Neuronal stem cell (in vitro differentiated cells): ENCODE measurements at regions not wholly inside any gene's neighbourhood (a gene's known extent, or its start where the extent isn't known, plus 50 kb on each side); places are given as distances from the start of the nearest gene placed in this dataset.

Source experiments
- DNase-seq: peaks from one replicate; pipeline ENCODE4 v3.0.0-alpha.2; 2013; ENCODE audit warnings: low spot score
- H2AFZ ChIP-seq: one replicate; pipeline ENCODE4 v1.6.1; 2013; ENCODE audit warnings: mild to moderate bottlenecking, low read length, inconsistent platforms
- H2AK5ac ChIP-seq: 2 replicates; pipeline ENCODE4 v1.6.1; 2013; ENCODE audit warnings: low read depth, mild to moderate bottlenecking, inconsistent platforms, low read length, moderate library complexity, mixed read lengths
- H2BK120ac ChIP-seq: 2 replicates; pipeline ENCODE4 v1.6.1; 2013; ENCODE audit warnings: low read depth, mild to moderate bottlenecking, inconsistent platforms, low read length, moderate library complexity, mixed read lengths
- H2BK12ac ChIP-seq: one replicate; pipeline ENCODE4 v1.6.1; 2013; ENCODE audit warnings: low read length, inconsistent platforms
- H2BK15ac ChIP-seq: 2 replicates; pipeline ENCODE4 v1.6.1; 2013; ENCODE audit warnings: mild to moderate bottlenecking, low read length, inconsistent platforms, mixed read lengths
- H2BK5ac ChIP-seq: one replicate; pipeline ENCODE4 v1.6.1; 2013; ENCODE audit warnings: inconsistent platforms, mild to moderate bottlenecking, low read length, moderate library complexity
- H3K14ac ChIP-seq: one replicate; pipeline ENCODE4 v1.6.1; 2013; ENCODE audit warnings: low read length, inconsistent platforms
- H3K18ac ChIP-seq: 2 replicates; pipeline ENCODE4 v1.6.1; 2013; ENCODE audit warnings: low read length, inconsistent platforms
- H3K23ac ChIP-seq: 2 replicates; pipeline ENCODE4 v1.6.1; 2013; ENCODE audit warnings: low read depth, mild to moderate bottlenecking, mixed read lengths, low read length, inconsistent platforms; ENCODE audit not compliant: poor library complexity
- H3K27ac ChIP-seq: replicated peaks from 3 replicates; pipeline ENCODE4 v1.5.1; 2013; ENCODE audit warnings: low read length, inconsistent platforms
- H3K27me3 ChIP-seq, 3 experiments: 2 replicates each; pipeline ENCODE4 v1.6.1; 2013; ENCODE audit warnings: low read length in 3 of 3, mild to moderate bottlenecking in 2 of 3, inconsistent platforms in 1 of 3, low read depth in 1 of 3, mixed read lengths in 1 of 3, moderate library complexity in 1 of 3; ENCODE audit not compliant: control insufficient read depth in 3 of 3, insufficient read depth in 3 of 3
- H3K36me3 ChIP-seq, 2 donors: replicated peaks in 1 of 2; 2 replicates each; pipeline ENCODE4 v1.6.1; 2013; ENCODE audit warnings: low read length in 2 of 2; ENCODE audit not compliant: control insufficient read depth in 2 of 2, insufficient read depth in 2 of 2
- H3K4ac ChIP-seq: 2 replicates; pipeline ENCODE4 v1.6.1; 2013; ENCODE audit warnings: inconsistent platforms, mild to moderate bottlenecking, low read length, moderate library complexity
- H3K4me1 ChIP-seq, 2 donors: 1 replicate in 1 of 2; 2 replicates in 1 of 2; pipeline ENCODE4 v1.6.1; 2013; ENCODE audit warnings: low read length in 2 of 2, low read depth in 1 of 2; ENCODE audit not compliant: control insufficient read depth in 2 of 2, insufficient read depth in 1 of 2
- H3K4me2 ChIP-seq: one replicate; pipeline ENCODE4 v1.6.1; 2013; ENCODE audit warnings: mild to moderate bottlenecking, low read length, inconsistent platforms; ENCODE audit not compliant: insufficient read depth, poor library complexity, severe bottlenecking
- H3K4me3 ChIP-seq, 2 donors: 2 replicates each; pipeline ENCODE4 v1.5.1; 2013; ENCODE audit warnings: low read length in 2 of 2, mild to moderate bottlenecking in 2 of 2, inconsistent platforms in 1 of 2, moderate library complexity in 1 of 2
- H3K79me1 ChIP-seq: one replicate; pipeline ENCODE4 v1.6.1; 2013; ENCODE audit warnings: low read depth, mild to moderate bottlenecking, inconsistent platforms, low read length, moderate library complexity
- H3K9ac ChIP-seq: one replicate; pipeline ENCODE4 v1.6.1; 2013; ENCODE audit warnings: mild to moderate bottlenecking, low read depth, low read length, inconsistent platforms; ENCODE audit not compliant: poor library complexity
- H3K9me3 ChIP-seq, 2 donors: replicated peaks in 1 of 2; 2 replicates each; pipeline versions ENCODE3 to v1.6.1; 2013; ENCODE audit warnings: low read length in 2 of 2, mild to moderate bottlenecking in 2 of 2, inconsistent platforms in 1 of 2, low read depth in 1 of 2, mixed read lengths in 1 of 2, moderate library complexity in 1 of 2; ENCODE audit not compliant: control insufficient read depth in 2 of 2, insufficient read depth in 1 of 2
- H4K8ac ChIP-seq: one replicate; pipeline ENCODE4 v1.6.1; 2013; ENCODE audit warnings: low read depth, mild to moderate bottlenecking, inconsistent platforms, low read length, moderate library complexity
- H4K91ac ChIP-seq: one replicate; pipeline ENCODE4 v1.6.1; 2013; ENCODE audit warnings: low read length, low read depth, mild to moderate bottlenecking, inconsistent platforms; ENCODE audit not compliant: poor library complexity
- WGBS, 2 donors: extraction: QIAGEN DNeasy Blood & Tissue Kit; methylation state at CpG; one replicate each; pipeline ENCODE4 v1.1.7; 2013; ENCODE audit warnings: missing lambda C conversion rate in 2 of 2, mixed read lengths in 1 of 2; ENCODE audit not compliant: insufficient read length in 2 of 2, insufficient replicate concordance in 1 of 2; ENCODE audit errors: extremely low coverage in 2 of 2; 5-methylcytosine and 5-hydroxymethylcytosine counted together

- H2BK120ac ChIP-seq, result no peak overlapping the region
- H3K4me3 ChIP-seq, result peak overlapping the region in 1 of 2 donors; percentile 30
- no peak overlapping the region for H2AK5ac ChIP-seq
- H3K14ac ChIP-seq, result no peak overlapping the region
- H3K9ac ChIP-seq, result no peak overlapping the region
- H2BK15ac ChIP-seq, result no peak overlapping the region
- H4K8ac ChIP-seq, result no peak overlapping the region
- no peak overlapping the region for H2BK12ac ChIP-seq
- H3K4me1 ChIP-seq, result no peaks in the 10 kb centered on the region
- no peak for DNase-seq
- no peak overlapping the region for H3K4me2 ChIP-seq
- H2BK5ac ChIP-seq, result no peak overlapping the region
- H3K36me3 ChIP-seq, result no peaks in the 10 kb centered on the region
- no CpG with 5 or more reads among the region's 4 CpGs for WGBS, 2 donors
- H3K4ac ChIP-seq, result no peak overlapping the region
- H3K27ac ChIP-seq, result no peak overlapping the region
- peaks cover 5 to 19% of the 10 kb centered on the region in 2 donors for H3K9me3 ChIP-seq
- H2AFZ ChIP-seq, result no peak overlapping the region
- H3K79me1 ChIP-seq, result no peaks in the 10 kb centered on the region
- no peak overlapping the region for H3K23ac ChIP-seq
- H4K91ac ChIP-seq, result no peak overlapping the region
- no peak overlapping the region for H3K18ac ChIP-seq
- no peaks in the 10 kb centered on the region for H3K27me3 ChIP-seq
Measured at GRCh38 chr1:68615312-68615711, 118.4 kb upstream of the DEPDC1 start.

- Histone ChIP-seq H2AK5ac (no peak overlapping the region), H2BK12ac (no peak overlapping the region), H2BK15ac (no peak overlapping the region), H2AFZ (no peak overlapping the region), H4K91ac (no peak overlapping the region), H3K9me3 (peaks cover 10 to 21% of the 10 kb centered on the region in 2 donors), H3K36me3 (no peaks in the 10 kb centered on the region), H3K79me1 (no peaks in the 10 kb centered on the region), H3K27me3 (no peaks in the 10 kb centered on the region), H3K4me2 (no peak overlapping the region), H2BK5ac (no peak overlapping the region), H3K4ac (no peak overlapping the region), H3K23ac (no peak overlapping the region), H4K8ac (no peak overlapping the region), H3K18ac (no peak overlapping the region), H3K9ac (no peak overlapping the region), H3K4me3 (no peak overlapping the region), H2BK120ac (no peak overlapping the region), H3K14ac (no peak overlapping the region), H3K4me1 (no peaks in the 10 kb centered on the region), H3K27ac (no peak overlapping the region)
- no peak for DNase-seq
- WGBS, 2 donors, result no CpG with 5 or more reads among the region's 1 CpG
Measured at GRCh38 chr1:68617942-68618341, 121.1 kb upstream of the DEPDC1 start.

- Histone ChIP-seq H3K4me3 (no peak overlapping the region), H2BK12ac (no peak overlapping the region), H3K27ac (no peak overlapping the region), H2AK5ac (no peak overlapping the region), H3K18ac (no peak overlapping the region), H3K23ac (no peak overlapping the region), H3K4ac (no peak overlapping the region), H3K14ac (no peak overlapping the region), H3K79me1 (no peaks in the 10 kb centered on the region), H2BK120ac (no peak overlapping the region), H4K8ac (no peak overlapping the region), H4K91ac (no peak overlapping the region), H3K9me3 (peaks cover 10 to 21% of the 10 kb centered on the region in 2 donors), H3K4me1 (peaks cover 2 to 11% of the 10 kb centered on the region in 2 donors), H3K4me2 (no peak overlapping the region), H3K9ac (no peak overlapping the region), H3K27me3 (no peaks in the 10 kb centered on the region), H2BK5ac (no peak overlapping the region), H3K36me3 (no peaks in the 10 kb centered on the region), H2BK15ac (no peak overlapping the region), H2AFZ (no peak overlapping the region)
- DNase-seq, result no peak
- WGBS, 2 donors, result no CpG with 5 or more reads among the region's 1 CpG
Measured at GRCh38 chr1:68620571-68620970, 123.7 kb upstream of the DEPDC1 start.

GRCh38 chr1:68623700-68624099, 126.8 kb upstream of the DEPDC1 start:
- Histone ChIP-seq H3K9me3 (peaks cover 8 to 21% of the 10 kb centered on the region in 2 donors), H2BK120ac (no peak overlapping the region), H4K8ac (no peak overlapping the region), H3K23ac (no peak overlapping the region), H2AK5ac (no peak overlapping the region), H3K27me3 (no peaks in the 10 kb centered on the region), H3K9ac (no peak overlapping the region), H3K36me3 (no peaks in the 10 kb centered on the region), H3K18ac (no peak overlapping the region), H3K4me2 (no peak overlapping the region), H3K4ac (no peak overlapping the region), H2BK15ac (no peak overlapping the region), H3K4me1 (peaks cover 2 to 11% of the 10 kb centered on the region in 2 donors), H3K4me3 (no peak overlapping the region), H2BK12ac (no peak overlapping the region), H3K14ac (no peak overlapping the region), H2BK5ac (no peak overlapping the region), H3K27ac (no peak overlapping the region), H4K91ac (no peak overlapping the region), H2AFZ (no peak overlapping the region), H3K79me1 (no peaks in the 10 kb centered on the region)
- DNase-seq, result no peak
- no CpG with 5 or more reads among the region's 2 CpGs for WGBS, 2 donors
